ENCODE measurements at regions not wholly inside any gene's neighbourhood (a gene's known extent, or its start where the extent isn't known, plus 50 kb on each side); places are given as distances from the start of the nearest gene placed in this dataset.
A peak's percentile ranks its signal among the peaks of the same experiment; 100 is the strongest.

GRCh38 chr16:85515319-85515745 is 97.8 kb upstream of the GSE1 start:
- Histone ChIP-seq H2BK120ac (ENCODE audit: low read depth, low read length, poor library complexity, severe bottlenecking) (no peak overlapping the region), H3K27me3 (ENCODE audit: insufficient read depth, low read length) (no peaks in the 10 kb centered on the region), H3K4me2 (ENCODE audit: insufficient read depth, insufficient read length, low read length) (no peak overlapping the region), H3K27ac (ENCODE audit: insufficient read length, low read depth, low read length) (no peak overlapping the region), H3K9me3 (ENCODE audit: control insufficient read depth, low read depth, low read length) (no peaks in the 10 kb centered on the region), H4K8ac (replicated peaks; ENCODE audit: insufficient read length, low read depth, low read length) (no peak overlapping the region), H3K18ac (ENCODE audit: insufficient read length, low read depth, low read length) (no peak overlapping the region), H3K4ac (ENCODE audit: low read depth, low read length) (no peak overlapping the region), H3K14ac (ENCODE audit: insufficient read depth, low read length) (no peak overlapping the region), H2BK15ac (ENCODE audit: low read depth, low read length) (no peak overlapping the region), H3T11ph (ENCODE audit: low read length) (no peak overlapping the region), H3K79me2 (ENCODE audit: insufficient read depth, low read length) (no peaks in the 10 kb centered on the region), H3K56ac (ENCODE audit: insufficient read length, low read depth, low read length) (no peak overlapping the region), H3K79me1 (ENCODE audit: insufficient read depth, low read depth, low read length, poor library complexity, severe bottlenecking) (no peaks in the 10 kb centered on the region), H3K9ac (ENCODE audit: extremely low read depth, insufficient read length, low read length) (no peak overlapping the region), H2AK5ac (ENCODE audit: insufficient read length, low read length) (no peak overlapping the region), H4K91ac (ENCODE audit: insufficient read length, low read depth, low read length) (no peak overlapping the region), H2BK20ac (ENCODE audit: low read depth, low read length, poor library complexity, severe bottlenecking) (no peak overlapping the region), H3K4me1 (ENCODE audit: insufficient read depth, low read length) (peaks cover 3% of the 10 kb centered on the region; the same call in 1 of the 2 replicates), H2BK5ac (ENCODE audit: insufficient read length, low read length) (no peak overlapping the region), H3K23ac (ENCODE audit: insufficient read length, low read depth, low read length) (no peak overlapping the region), H2AFZ (ENCODE audit: low read length) (no peak overlapping the region), H4K5ac (ENCODE audit: insufficient read length, low read depth, low read length) (no peak overlapping the region), H4K20me1 (ENCODE audit: control insufficient read depth, insufficient read depth, insufficient read length) (no peaks in the 10 kb centered on the region), H3K23me2 (ENCODE audit: insufficient read length, low read depth, low read length, poor library complexity, severe bottlenecking) (no peaks in the 10 kb centered on the region), H2BK12ac (ENCODE audit: insufficient read length, low read depth, low read length) (no peak overlapping the region)
- Mint-ChIP-seq H3K4me1 (peaks cover 11 to 53% of the 10 kb centered on the region in 2 experiments), H3K9me3 (peaks cover 0 to 6% of the 10 kb centered on the region in 2 experiments; a peak in 3 of 5 replicates), H3K4me3 (no peak overlapping the region), H3K27ac (peak overlapping the region in 2 of 3 experiments; percentile 23 to 64; a peak in 1 of 7 replicates), H3K36me3 (ENCODE audit: insufficient read depth in 1 of 3, low read depth in 3 of 3) (peaks cover 0 to 9% (median 8%) of the 10 kb centered on the region in 3 experiments; a peak in 4 of 7 replicates), H3K27me3 (ENCODE audit: low read depth) (no peaks in the 10 kb centered on the region; the same call in 1 of the 2 replicates)
- no CpG with 5 or more reads among the region's 13 CpGs for WGBS (ENCODE audit: extremely low coverage, insufficient read length, low lambda C conversion rate)
- TF ChIP-seq CTCF (conservative IDR thresholded peaks at IDR 0.05): no peak
- no peak for DNase-seq

Measured in H9 (cell line).